RWPE1 (cell line): ENCODE measurements at regions not wholly inside any gene's neighbourhood (a gene's known extent, or its start where the extent isn't known, plus 50 kb on each side); places are given as distances from the start of the nearest gene placed in this dataset.

Source experiments
- CTCF ChIA-PET: fragments of 350-600 bp; sonication (Branson Sonifier 250); formaldehyde crosslinking; extraction: SDS; loops from one replicate; lab custom pipeline; 2021; lab: Yijun Ruan, JAX
- POLR2A ChIA-PET: fragments of 400-600 bp; formaldehyde crosslinking; extraction: SDS; loops from one replicate; lab custom pipeline; 2020; ENCODE audit warnings: antibody characterized with exemption; ENCODE audit not compliant: low non-redundant PET; lab: Yijun Ruan, JAX
- DNase-seq: peaks from one replicate; pipeline ENCODE4 v3.0.0; 2012; ENCODE audit warnings: low spot score
- H3K27ac ChIP-seq: fragments of 450-650 bp; 2 replicates; pipeline ENCODE4 v1.5.1; 2017
- TF ChIP-seq, protein P1 (sequence below): fragments of 450-650 bp; conservative IDR thresholded peaks from 2 replicates; pipeline ENCODE4 v1.5.1; 2017; ENCODE audit warnings: low read depth, mild to moderate bottlenecking

GRCh38 chr16:50455288-50455845 is 86.6 kb upstream of the BRD7 start:
- TF ChIP-seq, protein P1, sequence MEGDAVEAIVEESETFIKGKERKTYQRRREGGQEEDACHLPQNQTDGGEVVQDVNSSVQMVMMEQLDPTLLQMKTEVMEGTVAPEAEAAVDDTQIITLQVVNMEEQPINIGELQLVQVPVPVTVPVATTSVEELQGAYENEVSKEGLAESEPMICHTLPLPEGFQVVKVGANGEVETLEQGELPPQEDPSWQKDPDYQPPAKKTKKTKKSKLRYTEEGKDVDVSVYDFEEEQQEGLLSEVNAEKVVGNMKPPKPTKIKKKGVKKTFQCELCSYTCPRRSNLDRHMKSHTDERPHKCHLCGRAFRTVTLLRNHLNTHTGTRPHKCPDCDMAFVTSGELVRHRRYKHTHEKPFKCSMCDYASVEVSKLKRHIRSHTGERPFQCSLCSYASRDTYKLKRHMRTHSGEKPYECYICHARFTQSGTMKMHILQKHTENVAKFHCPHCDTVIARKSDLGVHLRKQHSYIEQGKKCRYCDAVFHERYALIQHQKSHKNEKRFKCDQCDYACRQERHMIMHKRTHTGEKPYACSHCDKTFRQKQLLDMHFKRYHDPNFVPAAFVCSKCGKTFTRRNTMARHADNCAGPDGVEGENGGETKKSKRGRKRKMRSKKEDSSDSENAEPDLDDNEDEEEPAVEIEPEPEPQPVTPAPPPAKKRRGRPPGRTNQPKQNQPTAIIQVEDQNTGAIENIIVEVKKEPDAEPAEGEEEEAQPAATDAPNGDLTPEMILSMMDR = no peak
- no peak overlapping the region for H3K27ac ChIP-seq
- CTCF ChIA-PET = interaction anchor here (0.6 to 0.8 kb wide), 2 partner anchors 257 to 554 kb away, joined by 3 to 4 read pairs; no protein-coding TSS in a partner anchor
- DNase-seq = no peak
- POLR2A ChIA-PET = no interaction called here

- DNase-seq = no peak
- no peak overlapping the region for H3K27ac ChIP-seq
- TF ChIP-seq, protein P1 = no peak
- POLR2A ChIA-PET = no interaction called here
- CTCF ChIA-PET = interaction anchor here (0.9 kb wide), 1 partner anchor 48 kb away, joined by 3 read pairs; no protein-coding TSS in a partner anchor
Observed at GRCh38 chr16:50453446-50453845, 84.7 kb upstream of the BRD7 start.

DNA sequence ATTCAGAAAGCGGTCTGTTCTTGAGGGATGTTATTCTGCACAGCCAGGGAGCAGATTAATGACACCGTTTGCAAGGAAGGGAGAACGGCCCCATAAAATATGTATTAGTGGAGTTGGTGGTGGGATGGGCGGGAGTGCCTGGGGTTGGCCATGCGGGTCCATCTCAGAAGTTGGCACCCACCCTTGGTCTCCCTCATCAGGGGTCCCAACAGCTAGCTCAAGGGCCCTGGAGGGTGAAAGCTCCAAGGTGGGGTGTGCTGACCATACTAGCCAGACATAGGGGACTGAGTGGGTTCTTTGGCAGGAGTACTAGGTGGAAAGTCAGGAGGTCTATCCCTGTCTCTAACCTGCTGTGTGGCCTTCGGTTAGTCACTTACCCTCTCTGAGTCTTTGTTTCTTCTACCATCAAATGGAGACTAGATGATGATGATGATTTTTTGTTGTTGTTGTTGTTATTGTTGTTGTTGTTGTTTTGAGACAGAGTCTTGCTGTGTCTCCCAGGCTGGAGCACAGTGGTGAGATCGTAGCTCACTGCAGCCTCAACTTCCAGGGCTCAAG is 83.2 kb upstream of the BRD7 start:
- CTCF ChIA-PET = interaction anchor here (0.7 kb wide), 1 partner anchor 427 kb away, joined by 3 read pairs; the partner anchor contains the start of gene CNEP1R1
- no peak for DNase-seq
- TF ChIP-seq, protein P1 = no peak
- POLR2A ChIA-PET = no interaction called here
- H3K27ac ChIP-seq = no peak overlapping the region

DNA sequence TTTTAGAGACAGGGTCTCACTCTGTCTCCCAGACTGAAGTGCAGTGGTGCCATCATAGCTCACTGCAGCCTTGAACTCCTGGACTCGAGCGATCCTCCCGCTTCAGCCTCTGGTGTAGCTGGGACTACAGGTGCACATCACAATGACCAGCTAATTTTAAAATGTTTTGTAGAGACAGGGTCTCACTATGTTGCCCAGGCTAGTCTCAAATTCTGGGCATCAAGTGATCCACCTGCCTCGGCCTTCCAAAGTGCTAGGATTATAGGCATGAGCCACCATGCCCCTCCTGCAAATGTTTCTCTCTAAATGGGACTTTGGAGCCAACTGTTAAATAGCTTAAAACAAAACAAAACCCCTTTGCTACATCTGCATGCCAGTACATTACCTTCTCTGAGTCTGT is 82.2 kb upstream of the BRD7 start:
- TF ChIP-seq, protein P1 = no peak
- no peak overlapping the region for H3K27ac ChIP-seq
- no peak for DNase-seq
- CTCF ChIA-PET = no interaction called here
- POLR2A ChIA-PET = no interaction called here

DNA sequence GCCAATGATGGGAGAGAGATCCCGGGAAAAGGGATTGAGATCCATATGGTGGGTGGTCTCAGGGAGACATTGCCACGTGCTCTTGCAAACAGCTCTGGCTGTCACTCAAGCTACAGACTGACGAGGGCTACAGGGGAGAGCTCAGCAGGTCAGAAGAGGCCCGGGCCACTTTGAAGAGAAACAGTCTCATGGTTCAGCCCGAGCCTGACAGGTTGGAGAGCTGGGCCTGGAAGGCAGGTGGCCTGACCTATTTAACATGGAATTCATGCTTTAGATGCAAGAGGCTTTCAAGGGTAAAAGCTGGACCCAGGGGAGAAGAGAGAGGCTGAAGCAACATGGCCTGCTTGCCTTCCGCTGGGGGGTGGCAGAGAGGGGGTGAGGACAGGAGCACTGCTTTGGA is 81.0 kb upstream of the BRD7 start:
- no peak overlapping the region for H3K27ac ChIP-seq
- TF ChIP-seq, protein P1 = no peak
- DNase-seq = no peak
- CTCF ChIA-PET = no interaction called here
- POLR2A ChIA-PET = no interaction called here

GRCh38 chr16:50448981-50449380 is 80.2 kb upstream of the BRD7 start:
- TF ChIP-seq, protein P1 = no peak
- POLR2A ChIA-PET = no interaction called here
- CTCF ChIA-PET = no interaction called here
- no peak overlapping the region for H3K27ac ChIP-seq
- no peak for DNase-seq
